ENCODE measurements at regions not wholly inside any gene's neighbourhood (a gene's known extent, or its start where the extent isn't known, plus 50 kb on each side); places are given as distances from the start of the nearest gene placed in this dataset.

- H3K4me3 Mint-ChIP-seq: no peak overlapping the region
- H3K27me3 Mint-ChIP-seq: peaks cover 9% of the 10 kb centered on the region
- DNase-seq (no peak), ATAC-seq (ENCODE audit: low read depth) (no peak)
- H3K4me1 Mint-ChIP-seq: peaks cover 5% of the 10 kb centered on the region
- no peaks in the 10 kb centered on the region for H3K9me3 Mint-ChIP-seq
- TF ChIP-seq, protein P1, sequence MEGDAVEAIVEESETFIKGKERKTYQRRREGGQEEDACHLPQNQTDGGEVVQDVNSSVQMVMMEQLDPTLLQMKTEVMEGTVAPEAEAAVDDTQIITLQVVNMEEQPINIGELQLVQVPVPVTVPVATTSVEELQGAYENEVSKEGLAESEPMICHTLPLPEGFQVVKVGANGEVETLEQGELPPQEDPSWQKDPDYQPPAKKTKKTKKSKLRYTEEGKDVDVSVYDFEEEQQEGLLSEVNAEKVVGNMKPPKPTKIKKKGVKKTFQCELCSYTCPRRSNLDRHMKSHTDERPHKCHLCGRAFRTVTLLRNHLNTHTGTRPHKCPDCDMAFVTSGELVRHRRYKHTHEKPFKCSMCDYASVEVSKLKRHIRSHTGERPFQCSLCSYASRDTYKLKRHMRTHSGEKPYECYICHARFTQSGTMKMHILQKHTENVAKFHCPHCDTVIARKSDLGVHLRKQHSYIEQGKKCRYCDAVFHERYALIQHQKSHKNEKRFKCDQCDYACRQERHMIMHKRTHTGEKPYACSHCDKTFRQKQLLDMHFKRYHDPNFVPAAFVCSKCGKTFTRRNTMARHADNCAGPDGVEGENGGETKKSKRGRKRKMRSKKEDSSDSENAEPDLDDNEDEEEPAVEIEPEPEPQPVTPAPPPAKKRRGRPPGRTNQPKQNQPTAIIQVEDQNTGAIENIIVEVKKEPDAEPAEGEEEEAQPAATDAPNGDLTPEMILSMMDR (IDR thresholded peaks at IDR 0.05): no peak
- H3K27ac Mint-ChIP-seq: no peak overlapping the region
- no peaks in the 10 kb centered on the region for H3K36me3 Mint-ChIP-seq (ENCODE audit: low read depth)
- intact Hi-C loops (cut with micrococcal nuclease): no loop called here
- CTCF ChIA-PET: no interaction called here
- POLR2A ChIA-PET: no interaction called here
Measured at GRCh38 chr2:199602896-199603717, 145.4 kb upstream of the SATB2 start.

GRCh38 chr2:199602271-199602895 lies 144.6 kb upstream of the SATB2 start:
- Mint-ChIP-seq H3K4me3 (no peak overlapping the region), H3K9me3 (no peaks in the 10 kb centered on the region), H3K27me3 (peaks cover 9% of the 10 kb centered on the region), H3K27ac (no peak overlapping the region), H3K36me3 (ENCODE audit: low read depth) (no peaks in the 10 kb centered on the region), H3K4me1 (peaks cover 5% of the 10 kb centered on the region)
- POLR2A ChIA-PET: no interaction called here
- CTCF ChIA-PET: no interaction called here
- no peak for ATAC-seq (ENCODE audit: low read depth)
- intact Hi-C loops (cut with micrococcal nuclease): no loop called here
- DNase-seq: no peak
- TF ChIP-seq, protein P1 (IDR thresholded peaks at IDR 0.05): no peak

DNA sequence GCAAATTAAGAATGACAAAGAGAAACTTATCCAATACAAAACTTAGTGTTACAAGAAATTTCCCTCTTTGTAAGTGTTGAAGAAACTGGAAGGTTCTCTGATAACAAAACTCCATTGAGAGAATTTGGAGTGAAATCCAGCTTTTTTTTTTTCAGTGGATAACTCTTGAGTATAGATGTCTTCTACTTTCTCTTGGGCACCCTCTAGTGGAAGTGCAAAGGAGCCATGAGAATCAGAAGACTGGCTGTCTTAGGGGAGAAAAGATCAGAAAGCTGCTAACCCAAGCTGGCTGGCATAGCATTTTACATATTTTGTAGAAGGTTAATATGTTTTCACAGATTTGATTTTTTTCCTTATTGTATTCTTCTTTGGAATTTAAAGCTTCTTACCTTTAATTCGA lies 138.8 kb upstream of the SATB2 start:
- ChIA-PET CTCF (interaction anchor here (0.7 kb wide), 1 partner anchor 408 kb away, joined by 3 read pairs; no protein-coding TSS in a partner anchor), POLR2A (no interaction called here)
- no peaks in the 10 kb centered on the region for H3K27me3 Mint-ChIP-seq
- H3K9me3 Mint-ChIP-seq: no peaks in the 10 kb centered on the region
- no peak overlapping the region for H3K4me3 Mint-ChIP-seq
- DNase-seq (no peak), ATAC-seq (ENCODE audit: low read depth) (no peak)
- H3K36me3 Mint-ChIP-seq (ENCODE audit: low read depth): no peaks in the 10 kb centered on the region
- no peak overlapping the region for H3K27ac Mint-ChIP-seq
- no peaks in the 10 kb centered on the region for H3K4me1 Mint-ChIP-seq
- TF ChIP-seq, protein P1 (IDR thresholded peaks at IDR 0.05): no peak
- intact Hi-C loops (cut with micrococcal nuclease): no loop called here

GRCh38 chr2:199594443-199594842 lies 136.7 kb upstream of the SATB2 start:
- no peaks in the 10 kb centered on the region for H3K36me3 Mint-ChIP-seq (ENCODE audit: low read depth)
- no peak overlapping the region for H3K4me3 Mint-ChIP-seq
- DNase-seq: no peak
- H3K4me1 Mint-ChIP-seq: no peaks in the 10 kb centered on the region
- no peak for ATAC-seq (ENCODE audit: low read depth)
- TF ChIP-seq, protein P1 (IDR thresholded peaks at IDR 0.05): no peak
- intact Hi-C loops (cut with micrococcal nuclease): no loop called here
- CTCF ChIA-PET: no interaction called here
- POLR2A ChIA-PET: no interaction called here
- H3K27me3 Mint-ChIP-seq: no peaks in the 10 kb centered on the region
- H3K27ac Mint-ChIP-seq: no peak overlapping the region
- no peaks in the 10 kb centered on the region for H3K9me3 Mint-ChIP-seq

- ChIA-PET POLR2A (no interaction called here), CTCF (no interaction called here)
- Mint-ChIP-seq H3K27ac (no peak overlapping the region), H3K36me3 (ENCODE audit: low read depth) (no peaks in the 10 kb centered on the region), H3K4me1 (no peaks in the 10 kb centered on the region), H3K9me3 (no peaks in the 10 kb centered on the region), H3K4me3 (no peak overlapping the region), H3K27me3 (no peaks in the 10 kb centered on the region)
- intact Hi-C loops (cut with micrococcal nuclease): no loop called here
- ATAC-seq (ENCODE audit: low read depth): no peak
- TF ChIP-seq, protein P1 (IDR thresholded peaks at IDR 0.05): no peak
- DNase-seq: no peak
Measured at GRCh38 chr2:199591826-199592225, 134.1 kb upstream of the SATB2 start.

All from activated B cell treated with CpG ODN at 0.5 μM for 24 hours (primary cell).